ENCODE measurements at regions not wholly inside any gene's neighbourhood (a gene's known extent, or its start where the extent isn't known, plus 50 kb on each side); places are given as distances from the start of the nearest gene placed in this dataset.

- Histone ChIP-seq H4K20me1 (ENCODE audit: low read length) (no peaks in the 10 kb centered on the region), H3K4me1 (ENCODE audit: insufficient read depth, low read length) (peaks cover 7% of the 10 kb centered on the region; the same call in 1 of the 2 replicates), H3K79me2 (ENCODE audit: low read length) (no peaks in the 10 kb centered on the region), H3K36me3 (ENCODE audit: low read depth, low read length) (no peaks in the 10 kb centered on the region), H2AFZ (ENCODE audit: low read length) (no peak overlapping the region), H3K27ac (ENCODE audit: low read length) (no peak overlapping the region), H3K27me3 (ENCODE audit: low read length) (no peaks in the 10 kb centered on the region), H3K9me2 (replicated peaks; ENCODE audit: low read length) (no peaks in the 10 kb centered on the region), H3K4me2 (ENCODE audit: low read length) (no peak overlapping the region), H3K4me3 (ENCODE audit: low read length) (no peak overlapping the region), H3K9me3 (ENCODE audit: low read length) (no peaks in the 10 kb centered on the region), H3K9ac (ENCODE audit: low read length) (no peak overlapping the region), H3F3A (ENCODE audit: low read length, unreplicated experiment) (no peaks in the 10 kb centered on the region)
- intact Hi-C loops (cut with micrococcal nuclease) = no loop called here
- CTCF ChIA-PET = no interaction called here
- BruUV-seq (replicated peaks) = no TSS peak
- DNase-seq (no peak), ATAC-seq (no peak)
- POLR2A ChIA-PET (ENCODE audit: unreplicated experiment) = no interaction called here
- TF ChIP-seq, protein P1, sequence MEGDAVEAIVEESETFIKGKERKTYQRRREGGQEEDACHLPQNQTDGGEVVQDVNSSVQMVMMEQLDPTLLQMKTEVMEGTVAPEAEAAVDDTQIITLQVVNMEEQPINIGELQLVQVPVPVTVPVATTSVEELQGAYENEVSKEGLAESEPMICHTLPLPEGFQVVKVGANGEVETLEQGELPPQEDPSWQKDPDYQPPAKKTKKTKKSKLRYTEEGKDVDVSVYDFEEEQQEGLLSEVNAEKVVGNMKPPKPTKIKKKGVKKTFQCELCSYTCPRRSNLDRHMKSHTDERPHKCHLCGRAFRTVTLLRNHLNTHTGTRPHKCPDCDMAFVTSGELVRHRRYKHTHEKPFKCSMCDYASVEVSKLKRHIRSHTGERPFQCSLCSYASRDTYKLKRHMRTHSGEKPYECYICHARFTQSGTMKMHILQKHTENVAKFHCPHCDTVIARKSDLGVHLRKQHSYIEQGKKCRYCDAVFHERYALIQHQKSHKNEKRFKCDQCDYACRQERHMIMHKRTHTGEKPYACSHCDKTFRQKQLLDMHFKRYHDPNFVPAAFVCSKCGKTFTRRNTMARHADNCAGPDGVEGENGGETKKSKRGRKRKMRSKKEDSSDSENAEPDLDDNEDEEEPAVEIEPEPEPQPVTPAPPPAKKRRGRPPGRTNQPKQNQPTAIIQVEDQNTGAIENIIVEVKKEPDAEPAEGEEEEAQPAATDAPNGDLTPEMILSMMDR (conservative IDR thresholded peaks at IDR 0.05; ENCODE audit: low read depth, low read length) = no peak
These were observed 322.9 kb upstream of the MDFIC2 start for GRCh38 chr3:70635301-70635700.

DNA sequence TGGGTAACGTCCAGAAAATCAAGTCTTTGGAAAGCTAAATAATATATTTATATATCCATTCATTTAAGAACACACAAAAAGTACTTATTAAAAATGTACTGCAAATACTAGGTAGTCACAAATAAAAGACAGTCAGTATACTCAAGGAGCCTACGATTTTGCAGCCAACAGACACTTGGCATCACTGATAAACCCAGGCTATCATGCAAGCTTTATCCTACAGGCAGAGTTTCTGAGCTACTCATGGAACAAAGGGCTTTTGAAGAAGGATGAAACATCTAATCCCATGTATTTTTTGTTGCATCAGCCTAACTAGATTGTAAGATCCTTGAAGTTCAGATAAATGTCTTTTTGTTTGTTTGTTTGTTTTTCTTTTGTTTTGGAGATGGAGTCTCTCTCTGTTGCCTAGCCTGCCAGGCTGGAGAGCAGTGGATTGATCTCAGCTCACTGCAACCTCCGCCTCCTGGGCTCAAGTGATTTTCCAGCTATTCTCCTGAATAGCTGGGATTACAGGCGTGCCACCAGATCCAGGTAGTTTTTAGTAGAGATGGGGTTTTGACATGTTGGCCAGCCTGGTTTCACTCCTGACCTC is 319.4 kb upstream of the MDFIC2 start:
- BruUV-seq (replicated peaks) = no TSS peak
- peaks cover 7% of the 10 kb centered on the region; the same call in 1 of the 2 replicates for H3K4me1 ChIP-seq (ENCODE audit: insufficient read depth, low read length)
- H3K9ac ChIP-seq (ENCODE audit: low read length) = no peak overlapping the region
- TF ChIP-seq EZH2 (IDR thresholded peaks at IDR 0.05; ENCODE audit: low read length, unreplicated experiment) = no peak
- TF ChIP-seq, protein P1 (conservative IDR thresholded peaks at IDR 0.05; ENCODE audit: low read depth, low read length) = no peak
- TF ChIP-seq EZH2phosphoT487 (IDR thresholded peaks at IDR 0.05; ENCODE audit: borderline replicate concordance, low read length) = no peak
- CTCF ChIA-PET = no interaction called here
- intact Hi-C loops (cut with micrococcal nuclease) = no loop called here
- no peak overlapping the region for H2AFZ ChIP-seq (ENCODE audit: low read length)
- no peaks in the 10 kb centered on the region for H3K9me3 ChIP-seq (ENCODE audit: low read length)
- ATAC-seq = no peak
- DNase-seq = no peak
- H3F3A ChIP-seq (ENCODE audit: low read length, unreplicated experiment) = no peaks in the 10 kb centered on the region
- H3K4me3 ChIP-seq (ENCODE audit: low read length) = no peak overlapping the region
- no peak overlapping the region for H3K4me2 ChIP-seq (ENCODE audit: low read length)
- no peaks in the 10 kb centered on the region for H3K9me2 ChIP-seq (replicated peaks; ENCODE audit: low read length)
- POLR2A ChIA-PET (ENCODE audit: unreplicated experiment) = interaction anchor here (0.6 kb wide), 1 partner anchor 14 kb away, joined by 5 read pairs; no protein-coding TSS in a partner anchor
- no peaks in the 10 kb centered on the region for H3K36me3 ChIP-seq (ENCODE audit: low read depth, low read length)
- H4K20me1 ChIP-seq (ENCODE audit: low read length) = no peaks in the 10 kb centered on the region
- no peaks in the 10 kb centered on the region for H3K79me2 ChIP-seq (ENCODE audit: low read length)
- H3K27me3 ChIP-seq (ENCODE audit: low read length) = no peaks in the 10 kb centered on the region
- H3K27ac ChIP-seq (ENCODE audit: low read length) = no peak overlapping the region

GRCh38 chr3:70621451-70621850 is 309.0 kb upstream of the MDFIC2 start:
- intact Hi-C loops (cut with micrococcal nuclease) = no loop called here
- Histone ChIP-seq H3K36me3 (ENCODE audit: low read depth, low read length) (no peaks in the 10 kb centered on the region; the same call in 1 of the 2 replicates), H3K9me2 (replicated peaks; ENCODE audit: low read length) (no peaks in the 10 kb centered on the region), H3K27me3 (ENCODE audit: low read length) (no peaks in the 10 kb centered on the region), H3K9me3 (ENCODE audit: low read length) (no peaks in the 10 kb centered on the region), H3K4me1 (ENCODE audit: insufficient read depth, low read length) (no peaks in the 10 kb centered on the region), H3K79me2 (ENCODE audit: low read length) (no peaks in the 10 kb centered on the region), H3K4me3 (ENCODE audit: low read length) (no peak overlapping the region), H4K20me1 (ENCODE audit: low read length) (no peaks in the 10 kb centered on the region), H2AFZ (ENCODE audit: low read length) (no peak overlapping the region), H3K9ac (ENCODE audit: low read length) (no peak overlapping the region), H3K4me2 (ENCODE audit: low read length) (no peak overlapping the region), H3F3A (ENCODE audit: low read length, unreplicated experiment) (no peaks in the 10 kb centered on the region), H3K27ac (ENCODE audit: low read length) (no peak overlapping the region)
- ChIA-PET POLR2A (ENCODE audit: unreplicated experiment) (no interaction called here), CTCF (no interaction called here)
- ATAC-seq = no peak
- BruUV-seq (replicated peaks) = no TSS peak
- TF ChIP-seq, protein P1 (conservative IDR thresholded peaks at IDR 0.05; ENCODE audit: low read depth, low read length) = no peak
- TF ChIP-seq EZH2phosphoT487 (IDR thresholded peaks at IDR 0.05; ENCODE audit: borderline replicate concordance, low read length) (no peak), EZH2 (IDR thresholded peaks at IDR 0.05; ENCODE audit: low read length, unreplicated experiment) (no peak)
- DNase-seq = no peak

Data from PC-3 (cell line).